Ovary (tissue), 7 donors: ENCODE measurements at regions not wholly inside any gene's neighbourhood (a gene's known extent, or its start where the extent isn't known, plus 50 kb on each side); places are given as distances from the start of the nearest gene placed in this dataset.

Experiments used
- DNase-seq, 5 donors: peaks; one replicate each; pipeline ENCODE4 v3.0.0-alpha.2; 2019 to 2020
- H3K27ac ChIP-seq, 2 donors: fragments of 200-600 bp; one replicate each; pipeline versions ENCODE4 v1.5.1 to v1.8.0; 2019 to 2022
- H3K27me3 ChIP-seq: fragments of 200-600 bp; one replicate; pipeline ENCODE4 v1.8.0; 2022
- H3K36me3 ChIP-seq: fragments of 200-600 bp; sonication (generic); one replicate; pipeline ENCODE4 v1.5.1; 2019
- H3K4me1 ChIP-seq: one replicate; pipeline ENCODE4 v1.8.1; 2013; ENCODE audit warnings: mild to moderate bottlenecking, moderate library complexity; ENCODE audit not compliant: insufficient read depth
- H3K4me3 ChIP-seq: fragments of 200-600 bp; sonication (generic); one replicate; pipeline ENCODE4 v1.5.1; 2017
- H3K9me3 ChIP-seq, 2 donors: fragments of 200-600 bp in 1 of 2; sonication (generic) in 1 of 2; one replicate each; pipeline versions ENCODE4 v1.5.1 to v1.8.1; 2013 to 2019; ENCODE audit warnings: mild to moderate bottlenecking in 1 of 2, moderate library complexity in 1 of 2
- CTCF ChIP-seq, 3 donors: fragments of 450-650 bp in 2 of 3; fragments of 200-600 bp in 1 of 3; IDR thresholded peaks; one replicate each; pipeline versions ENCODE4 v1.5.1 to v1.8.0; 2016 to 2022; ENCODE audit warnings: antibody characterized with exemption in 3 of 3, mild to moderate bottlenecking in 1 of 3
- EP300 ChIP-seq: sonication (generic); formaldehyde crosslinking; IDR thresholded peaks from one replicate; pipeline ENCODE4 v1.6.1; 2017; ENCODE audit warnings: antibody characterized with exemption
- POLR2A ChIP-seq: fragments of 450-650 bp; IDR thresholded peaks from one replicate; pipeline ENCODE4 v1.6.1; 2017; ENCODE audit warnings: antibody characterized with exemption, mild to moderate bottlenecking, moderate library complexity
- WGBS, 3 donors: extraction: QIAGEN DNeasy Blood & Tissue Kit in 1 of 3; methylation state at CpG; one replicate each; pipeline versions ENCODE4 v1.1.5 to v1.1.7; 2013 to 2017; 5-methylcytosine and 5-hydroxymethylcytosine counted together
- intact Hi-C, 4 donors: fragments of 100-400 bp; cut with DNase I; formaldehyde crosslinking; loops; one replicate each; pipeline versions ENCODE4 v1.11.0 to v1.15.1; 2022 to 2023
- donor health status: DM: no; HTN: no; CAD: no; lungs with moderate emphysema.
- donor health status: DM: no; HTN: no; CAD: no.
- donor health status: Bipolar disorder and iron deficiency.
- donor health status: DM: no; HTN: no; CAD: no.
- donor health status: DM: yes; HTN: yes; CAD: no.

GRCh38 chr2:76332871-76333270 is 622.2 kb upstream of the GCFC2 start:
- 93 to 94% (median 94%) methylated on average over 2 of the region's 2 CpGs for WGBS, 3 donors
- Histone ChIP-seq H3K27me3 (no peaks in the 10 kb centered on the region), H3K36me3 (no peaks in the 10 kb centered on the region), H3K4me3 (no peak overlapping the region), H3K4me1 (no peaks in the 10 kb centered on the region), H3K9me3 (no peaks in the 10 kb centered on the region), H3K27ac (no peak overlapping the region)
- no peak for DNase-seq
- TF ChIP-seq POLR2A: no peak
- TF ChIP-seq EP300: no peak
- no peak for TF ChIP-seq CTCF (IDR thresholded peaks at IDR 0.05)
- intact Hi-C loops: no loop called here

- no peak for DNase-seq
- Histone ChIP-seq H3K36me3 (no peaks in the 10 kb centered on the region), H3K4me3 (no peak overlapping the region), H3K27ac (no peak overlapping the region), H3K27me3 (no peaks in the 10 kb centered on the region), H3K4me1 (no peaks in the 10 kb centered on the region), H3K9me3 (no peaks in the 10 kb centered on the region)
- TF ChIP-seq EP300 (no peak), CTCF (IDR thresholded peaks at IDR 0.05) (no peak), POLR2A (no peak)
- intact Hi-C loops: no loop called here
- WGBS, 3 donors: 80 to 85% (median 84%) methylated on average over 3 of the region's 3 CpGs
Measured at GRCh38 chr2:76330865-76331264, 620.1 kb upstream of the GCFC2 start.

- no peaks in the 10 kb centered on the region for H3K4me1 ChIP-seq
- no peaks in the 10 kb centered on the region for H3K9me3 ChIP-seq
- no peaks in the 10 kb centered on the region for H3K36me3 ChIP-seq
- WGBS, 3 donors: 57 to 75% (median 66%) methylated on average over 1 of the region's 1 CpG
- no peak overlapping the region for H3K4me3 ChIP-seq
- intact Hi-C loops: no loop called here
- no peak overlapping the region for H3K27ac ChIP-seq
- TF ChIP-seq EP300: no peak
- TF ChIP-seq POLR2A: no peak
- TF ChIP-seq CTCF (IDR thresholded peaks at IDR 0.05): no peak
- DNase-seq: no peak
- no peaks in the 10 kb centered on the region for H3K27me3 ChIP-seq
Measured at GRCh38 chr2:76326636-76327035, 615.9 kb upstream of the GCFC2 start.

- Histone ChIP-seq H3K4me3 (no peak overlapping the region), H3K4me1 (no peaks in the 10 kb centered on the region), H3K9me3 (no peaks in the 10 kb centered on the region), H3K27me3 (no peaks in the 10 kb centered on the region), H3K27ac (no peak overlapping the region), H3K36me3 (no peaks in the 10 kb centered on the region)
- intact Hi-C loops: no loop called here
- no peak for TF ChIP-seq CTCF (IDR thresholded peaks at IDR 0.05)
- TF ChIP-seq POLR2A: no peak
- TF ChIP-seq EP300: no peak
- WGBS, 3 donors: 85 to 87% (median 87%) methylated on average over 4 of the region's 4 CpGs
- DNase-seq: no peak
Measured at GRCh38 chr2:76323381-76323780, 612.7 kb upstream of the GCFC2 start.

- intact Hi-C loops: no loop called here
- no peak overlapping the region for H3K4me3 ChIP-seq
Measured at GRCh38 chr2:76320716-76321115, 610.0 kb upstream of the GCFC2 start.

More at GRCh38 chr2:76320716-76321115, 610.0 kb upstream of the GCFC2 start:
- Histone ChIP-seq H3K9me3 (no peaks in the 10 kb centered on the region), H3K27me3 (no peaks in the 10 kb centered on the region), H3K36me3 (no peaks in the 10 kb centered on the region), H3K27ac (no peak overlapping the region), H3K4me1 (no peaks in the 10 kb centered on the region)
- no peak for DNase-seq
- no peak for TF ChIP-seq POLR2A
- no peak for TF ChIP-seq CTCF (IDR thresholded peaks at IDR 0.05)
- no peak for TF ChIP-seq EP300
